ENCODE measurements at regions not wholly inside any gene's neighbourhood (a gene's known extent, or its start where the extent isn't known, plus 50 kb on each side); places are given as distances from the start of the nearest gene placed in this dataset.

- TF ChIP-seq CTCF (IDR thresholded peaks at IDR 0.05) (no peak), POLR2A (IDR thresholded peaks at IDR 0.05) (no peak)
Measured at GRCh38 chr4:96598465-96598864, 758.6 kb downstream of the PDHA2 start.

All from body of pancreas (tissue), 4 donors.